ENCODE measurements at regions not wholly inside any gene's neighbourhood (a gene's known extent, or its start where the extent isn't known, plus 50 kb on each side); places are given as distances from the start of the nearest gene placed in this dataset.

GRCh38 chr3:176160997-176161396, 1036.3 kb downstream of the TBL1XR1 start:
- intact Hi-C loops (cut with DNase I): no loop called here
- Histone ChIP-seq H3K4me3 (ENCODE audit: low read length in 2 of 2) (no peak overlapping the region), H3K27me3 (ENCODE audit: control insufficient read depth in 1 of 2, insufficient read depth in 2 of 2, low read length in 1 of 2) (no peaks in the 10 kb centered on the region), H3K9me3 (ENCODE audit: control insufficient read depth, low read length) (peaks cover 5% of the 10 kb centered on the region), H3K27ac (ENCODE audit: low read depth in 1 of 2, low read length in 2 of 2) (no peak overlapping the region), H3K36me3 (ENCODE audit: control insufficient read depth in 1 of 2, insufficient read depth in 2 of 2, low read length in 1 of 2) (no peaks in the 10 kb centered on the region), H3K4me1 (ENCODE audit: control insufficient read depth in 1 of 2, insufficient read depth in 2 of 2, low read length in 2 of 2) (no peaks in the 10 kb centered on the region)
- ATAC-seq (ENCODE audit: low FRiP score) (no peak), DNase-seq (no peak)

GRCh38 chr3:176159796-176160195, 1037.5 kb downstream of the TBL1XR1 start:
- WGBS, 2 donors: 46 to 47% methylated on average over 2 of the region's 2 CpGs
- intact Hi-C loops (cut with DNase I): no loop called here
- ATAC-seq (ENCODE audit: low FRiP score): no peak

GRCh38 chr3:176155012-176155411, 1042.3 kb downstream of the TBL1XR1 start:
- Histone ChIP-seq H3K9me3 (ENCODE audit: control insufficient read depth, low read length) (peaks cover 2% of the 10 kb centered on the region), H3K27ac (ENCODE audit: low read depth in 1 of 2, low read length in 2 of 2) (no peak overlapping the region), H3K36me3 (ENCODE audit: control insufficient read depth in 1 of 2, insufficient read depth in 2 of 2, low read length in 1 of 2) (no peaks in the 10 kb centered on the region), H3K27me3 (ENCODE audit: control insufficient read depth in 1 of 2, insufficient read depth in 2 of 2, low read length in 1 of 2) (no peaks in the 10 kb centered on the region), H3K4me1 (ENCODE audit: control insufficient read depth in 1 of 2, insufficient read depth in 2 of 2, low read length in 2 of 2) (no peaks in the 10 kb centered on the region), H3K4me3 (ENCODE audit: low read length in 2 of 2) (no peak overlapping the region)
- ATAC-seq (ENCODE audit: low FRiP score) (no peak), DNase-seq (no peak)
- intact Hi-C loops (cut with DNase I): no loop called here
- 96% methylated on average over 6 of the region's 6 CpGs for WGBS, 2 donors

More at GRCh38 chr3:176159796-176160195, 1037.5 kb downstream of the TBL1XR1 start:
- Histone ChIP-seq H3K9me3 (ENCODE audit: control insufficient read depth, low read length) (peaks cover 5% of the 10 kb centered on the region), H3K27me3 (ENCODE audit: control insufficient read depth in 1 of 2, insufficient read depth in 2 of 2, low read length in 1 of 2) (no peaks in the 10 kb centered on the region), H3K27ac (ENCODE audit: low read depth in 1 of 2, low read length in 2 of 2) (no peak overlapping the region), H3K36me3 (ENCODE audit: control insufficient read depth in 1 of 2, insufficient read depth in 2 of 2, low read length in 1 of 2) (no peaks in the 10 kb centered on the region), H3K4me1 (ENCODE audit: control insufficient read depth in 1 of 2, insufficient read depth in 2 of 2, low read length in 2 of 2) (no peaks in the 10 kb centered on the region), H3K4me3 (ENCODE audit: low read length in 2 of 2) (no peak overlapping the region)
- no peak for DNase-seq

- Histone ChIP-seq H3K27ac (ENCODE audit: low read depth in 1 of 2, low read length in 2 of 2) (no peak overlapping the region), H3K9me3 (ENCODE audit: control insufficient read depth, low read length) (no peaks in the 10 kb centered on the region), H3K4me1 (ENCODE audit: control insufficient read depth in 1 of 2, insufficient read depth in 2 of 2, low read length in 2 of 2) (no peaks in the 10 kb centered on the region), H3K36me3 (ENCODE audit: control insufficient read depth in 1 of 2, insufficient read depth in 2 of 2, low read length in 1 of 2) (no peaks in the 10 kb centered on the region), H3K4me3 (ENCODE audit: low read length in 2 of 2) (no peak overlapping the region), H3K27me3 (ENCODE audit: control insufficient read depth in 1 of 2, insufficient read depth in 2 of 2, low read length in 1 of 2) (no peaks in the 10 kb centered on the region)
- ATAC-seq (ENCODE audit: low FRiP score): no peak
- no peak for DNase-seq
- intact Hi-C loops (cut with DNase I): no loop called here
Observed at GRCh38 chr3:176149567-176149966, 1047.7 kb downstream of the TBL1XR1 start.

GRCh38 chr3:176147251-176147650, 1050.0 kb downstream of the TBL1XR1 start:
- H3K27ac ChIP-seq (ENCODE audit: low read depth in 1 of 2, low read length in 2 of 2): no peak overlapping the region
- no peaks in the 10 kb centered on the region for H3K4me1 ChIP-seq (ENCODE audit: control insufficient read depth in 1 of 2, insufficient read depth in 2 of 2, low read length in 2 of 2)
- 79 to 81% methylated on average over 1 of the region's 1 CpG for WGBS, 2 donors
- H3K27me3 ChIP-seq (ENCODE audit: control insufficient read depth in 1 of 2, insufficient read depth in 2 of 2, low read length in 1 of 2): no peaks in the 10 kb centered on the region
- no peak overlapping the region for H3K4me3 ChIP-seq (ENCODE audit: low read length in 2 of 2)
- ATAC-seq (ENCODE audit: low FRiP score) (no peak), DNase-seq (no peak)
- no peaks in the 10 kb centered on the region for H3K9me3 ChIP-seq (ENCODE audit: control insufficient read depth, low read length)
- intact Hi-C loops (cut with DNase I): no loop called here
- no peaks in the 10 kb centered on the region for H3K36me3 ChIP-seq (ENCODE audit: control insufficient read depth in 1 of 2, insufficient read depth in 2 of 2, low read length in 1 of 2)

GRCh38 chr3:176141837-176142236, 1055.4 kb downstream of the TBL1XR1 start:
- DNase-seq: no peak
- Histone ChIP-seq H3K27ac (ENCODE audit: low read depth in 1 of 2, low read length in 2 of 2) (no peak overlapping the region), H3K4me3 (ENCODE audit: low read length in 2 of 2) (no peak overlapping the region), H3K4me1 (ENCODE audit: control insufficient read depth in 1 of 2, insufficient read depth in 2 of 2, low read length in 2 of 2) (no peaks in the 10 kb centered on the region), H3K36me3 (ENCODE audit: control insufficient read depth in 1 of 2, insufficient read depth in 2 of 2, low read length in 1 of 2) (no peaks in the 10 kb centered on the region), H3K27me3 (ENCODE audit: control insufficient read depth in 1 of 2, insufficient read depth in 2 of 2, low read length in 1 of 2) (no peaks in the 10 kb centered on the region), H3K9me3 (ENCODE audit: control insufficient read depth, low read length) (no peaks in the 10 kb centered on the region)
- WGBS, 2 donors: 99 to 100% methylated on average over 1 of the region's 1 CpG
- no peak for ATAC-seq (ENCODE audit: low FRiP score)
- intact Hi-C loops (cut with DNase I): no loop called here

- Histone ChIP-seq H3K27ac (ENCODE audit: low read depth in 1 of 2, low read length in 2 of 2) (no peak overlapping the region), H3K9me3 (ENCODE audit: control insufficient read depth, low read length) (no peaks in the 10 kb centered on the region), H3K4me1 (ENCODE audit: control insufficient read depth in 1 of 2, insufficient read depth in 2 of 2, low read length in 2 of 2) (no peaks in the 10 kb centered on the region), H3K36me3 (ENCODE audit: control insufficient read depth in 1 of 2, insufficient read depth in 2 of 2, low read length in 1 of 2) (no peaks in the 10 kb centered on the region), H3K4me3 (ENCODE audit: low read length in 2 of 2) (no peak overlapping the region), H3K27me3 (ENCODE audit: control insufficient read depth in 1 of 2, insufficient read depth in 2 of 2, low read length in 1 of 2) (no peaks in the 10 kb centered on the region)
- WGBS, 2 donors: 83 to 86% methylated on average over 2 of the region's 2 CpGs
- no peak for DNase-seq
- intact Hi-C loops (cut with DNase I): no loop called here
- ATAC-seq (ENCODE audit: low FRiP score): no peak
Observed at GRCh38 chr3:176120507-176120906, 1076.8 kb downstream of the TBL1XR1 start.

GRCh38 chr3:176119826-176120225, 1077.5 kb downstream of the TBL1XR1 start:
- H3K27ac ChIP-seq (ENCODE audit: low read depth in 1 of 2, low read length in 2 of 2): no peak overlapping the region
- H3K4me1 ChIP-seq (ENCODE audit: control insufficient read depth in 1 of 2, insufficient read depth in 2 of 2, low read length in 2 of 2): no peaks in the 10 kb centered on the region
- ATAC-seq (ENCODE audit: low FRiP score) (no peak), DNase-seq (no peak)
- H3K36me3 ChIP-seq (ENCODE audit: control insufficient read depth in 1 of 2, insufficient read depth in 2 of 2, low read length in 1 of 2): no peaks in the 10 kb centered on the region
- H3K27me3 ChIP-seq (ENCODE audit: control insufficient read depth in 1 of 2, insufficient read depth in 2 of 2, low read length in 1 of 2): no peaks in the 10 kb centered on the region
- H3K9me3 ChIP-seq (ENCODE audit: control insufficient read depth, low read length): no peaks in the 10 kb centered on the region
- intact Hi-C loops (cut with DNase I): no loop called here
- no peak overlapping the region for H3K4me3 ChIP-seq (ENCODE audit: low read length in 2 of 2)
- WGBS, 2 donors: 90% methylated on average over 6 of the region's 6 CpGs

GRCh38 chr3:176106380-176106779, 1090.9 kb downstream of the TBL1XR1 start:
- no peaks in the 10 kb centered on the region for H3K4me1 ChIP-seq (ENCODE audit: control insufficient read depth in 1 of 2, insufficient read depth in 2 of 2, low read length in 2 of 2)
- no peak overlapping the region for H3K27ac ChIP-seq (ENCODE audit: low read depth in 1 of 2, low read length in 2 of 2)
- H3K9me3 ChIP-seq (ENCODE audit: control insufficient read depth, low read length): no peaks in the 10 kb centered on the region
- no peak for DNase-seq
- 77 to 86% methylated on average over 2 of the region's 2 CpGs for WGBS, 2 donors
- H3K27me3 ChIP-seq (ENCODE audit: control insufficient read depth in 1 of 2, insufficient read depth in 2 of 2, low read length in 1 of 2): no peaks in the 10 kb centered on the region
- H3K36me3 ChIP-seq (ENCODE audit: control insufficient read depth in 1 of 2, insufficient read depth in 2 of 2, low read length in 1 of 2): no peaks in the 10 kb centered on the region
- no peak for ATAC-seq (ENCODE audit: low FRiP score)
- intact Hi-C loops (cut with DNase I): no loop called here
- no peak overlapping the region for H3K4me3 ChIP-seq (ENCODE audit: low read length in 2 of 2)

Data from aorta (tissue), 5 donors.